CD1c-positive myeloid dendritic cell (primary cell): ENCODE measurements at regions not wholly inside any gene's neighbourhood (a gene's known extent, or its start where the extent isn't known, plus 50 kb on each side); places are given as distances from the start of the nearest gene placed in this dataset.
"Not testable (repeated sequence)": the region's sequence is repeated elsewhere in the genome, so short reads cannot be mapped to it uniquely, and the experiment has no call there.

Source experiments
- DNase-seq: peaks from one replicate; pipeline ENCODE4 v3.0.0-alpha.2; 2016; ENCODE audit errors: extremely low spot score

- DNase-seq = not testable (repeated sequence)
Measured at GRCh38 chr1:146510248-146510983, 281.6 kb upstream of the NOTCH2NLA start.

- peak; percentile 0 for DNase-seq
Measured at GRCh38 chr1:146504121-146504520, 275.3 kb upstream of the NOTCH2NLA start.

GRCh38 chr1:146487555-146487954, 258.7 kb upstream of the NOTCH2NLA start:
- DNase-seq = not testable (repeated sequence)

GRCh38 chr1:146487155-146487554, 258.3 kb upstream of the NOTCH2NLA start:
- DNase-seq = not testable (repeated sequence)

- not testable (repeated sequence) for DNase-seq
Measured at GRCh38 chr1:146486300-146487014, 257.6 kb upstream of the NOTCH2NLA start.

GRCh38 chr1:146484195-146484594, 255.4 kb upstream of the NOTCH2NLA start:
- DNase-seq = not testable (repeated sequence)

- DNase-seq = peak; percentile 17
Measured at GRCh38 chr1:146479188-146479587, 250.4 kb upstream of the NOTCH2NLA start.

- DNase-seq = peak; percentile 1
Measured at GRCh38 chr1:146478125-146478720, 249.4 kb upstream of the NOTCH2NLA start.

GRCh38 chr1:146475086-146475485, 246.3 kb upstream of the NOTCH2NLA start:
- not testable (repeated sequence) for DNase-seq

- DNase-seq = not testable (repeated sequence)
Measured at GRCh38 chr1:146474216-146474615, 245.4 kb upstream of the NOTCH2NLA start.

- peak; percentile 35 for DNase-seq
Measured at GRCh38 chr1:146472192-146472861, 243.5 kb upstream of the NOTCH2NLA start.

GRCh38 chr1:146459939-146460338, 231.1 kb upstream of the NOTCH2NLA start:
- not testable (repeated sequence) for DNase-seq

- DNase-seq = not testable (repeated sequence)
Measured at GRCh38 chr1:146459308-146459707, 230.5 kb upstream of the NOTCH2NLA start.

GRCh38 chr1:146448877-146449246, 220.0 kb upstream of the NOTCH2NLA start:
- DNase-seq = not testable (repeated sequence)

GRCh38 chr1:146448212-146448876, 219.5 kb upstream of the NOTCH2NLA start:
- not testable (repeated sequence) for DNase-seq

- DNase-seq = peak; percentile 14
Measured at GRCh38 chr1:146443871-146444222, 215.0 kb upstream of the NOTCH2NLA start.

- DNase-seq = peak; percentile 1
Measured at GRCh38 chr1:146443088-146443870, 214.5 kb upstream of the NOTCH2NLA start.

GRCh38 chr1:146438543-146438942, 209.7 kb upstream of the NOTCH2NLA start:
- not testable (repeated sequence) for DNase-seq

GRCh38 chr1:146416642-146417041, 187.8 kb upstream of the NOTCH2NLA start:
- DNase-seq = not testable (repeated sequence)

GRCh38 chr1:146415017-146415416, 186.2 kb upstream of the NOTCH2NLA start:
- DNase-seq = not testable (repeated sequence)

GRCh38 chr1:146413911-146414310, 185.1 kb upstream of the NOTCH2NLA start:
- peak; percentile 1 for DNase-seq
